HG03378 (cell line): ENCODE measurements at regions not wholly inside any gene's neighbourhood (a gene's known extent, or its start where the extent isn't known, plus 50 kb on each side); places are given as distances from the start of the nearest gene placed in this dataset.

Source experiments
- ATAC-seq: cut with Tn5 transposase; IDR thresholded peaks from one replicate; pipeline ENCODE4 v1.9.1; 2021; ENCODE audit warnings: mild to moderate bottlenecking, moderate library complexity; ENCODE audit not compliant: unreplicated experiment

DNA sequence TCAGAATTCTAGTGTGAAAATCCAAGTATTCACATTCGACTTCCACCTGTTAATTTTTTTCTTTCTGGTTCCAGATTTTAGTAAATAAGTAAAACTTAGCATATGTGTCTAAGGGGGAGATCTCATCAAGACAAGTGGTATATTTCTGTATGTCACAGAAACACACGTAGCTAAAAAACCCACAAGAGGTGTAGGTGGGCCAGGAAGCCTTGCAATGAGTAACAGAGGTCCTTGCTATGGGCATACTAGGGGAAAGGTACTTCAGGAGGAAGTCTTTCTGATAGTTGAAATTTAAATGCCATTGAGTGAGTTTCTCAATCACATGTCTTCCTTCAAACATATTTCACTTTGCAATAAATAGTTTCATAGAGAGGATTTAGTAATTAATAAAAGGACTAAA, 315.8 kb downstream of the MID1IP1 start:
- no peak for ATAC-seq

DNA sequence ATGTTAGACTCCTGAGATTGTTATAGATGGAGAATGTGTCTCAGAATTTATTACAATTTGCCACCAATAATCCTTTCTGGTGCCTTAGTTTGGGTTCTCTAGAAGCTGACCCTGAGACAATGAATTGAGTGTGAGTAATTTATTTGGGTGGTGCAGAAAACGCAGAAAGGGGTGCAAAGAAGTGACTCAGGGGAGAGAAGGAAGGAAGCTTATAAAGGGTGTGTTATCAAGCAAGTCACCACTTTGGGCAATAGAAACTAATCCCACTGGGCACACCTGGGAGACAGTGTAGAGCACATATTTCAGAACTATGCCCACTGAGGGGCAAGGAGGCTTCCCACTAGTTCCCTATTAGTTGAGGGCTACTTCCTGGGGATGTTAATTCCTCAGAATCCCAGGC, 320.6 kb downstream of the MID1IP1 start:
- no peak for ATAC-seq

DNA sequence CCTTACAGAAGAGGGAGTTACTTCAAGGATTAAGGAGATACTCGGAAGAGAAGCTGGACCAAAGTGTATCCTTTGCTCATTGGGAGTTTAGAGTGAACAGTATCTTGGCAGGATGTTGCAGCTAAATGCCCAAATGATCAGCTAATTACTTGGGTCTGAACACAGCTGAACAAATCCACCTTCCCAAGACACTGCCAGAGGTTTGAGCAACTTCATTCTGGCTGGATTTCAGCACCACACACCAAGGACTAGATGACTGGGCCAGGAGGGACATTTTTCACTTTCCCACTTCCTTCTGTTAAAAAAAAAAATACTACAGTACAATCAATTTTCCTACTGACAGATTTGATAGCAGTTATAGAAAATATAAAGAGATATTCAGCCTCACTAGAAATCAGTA, 324.6 kb downstream of the MID1IP1 start:
- no peak for ATAC-seq

DNA sequence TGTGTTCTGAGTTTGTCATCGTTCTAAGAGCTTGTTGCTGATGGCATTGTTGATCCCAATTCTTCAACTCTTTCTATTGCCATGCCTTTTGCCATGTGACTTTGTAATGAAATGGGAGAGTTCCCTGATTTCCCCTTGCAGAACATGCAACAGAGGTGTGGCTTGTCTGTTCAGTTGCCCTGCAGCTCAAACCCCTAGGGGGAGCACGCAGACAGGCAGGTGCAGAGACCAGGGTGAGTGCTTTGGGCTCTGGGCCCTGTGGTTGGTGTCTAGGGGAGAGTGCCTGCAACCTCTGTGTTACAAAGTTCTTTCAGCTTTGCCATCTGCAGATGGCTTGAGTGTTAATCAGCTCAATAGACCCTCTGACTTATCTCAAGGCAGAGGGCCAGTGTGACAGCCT, 332.7 kb downstream of the MID1IP1 start:
- ATAC-seq = no peak

GRCh38 chrX:39137363-39137954, 336.2 kb downstream of the MID1IP1 start:
- no peak for ATAC-seq

GRCh38 chrX:39140581-39140980, 339.3 kb downstream of the MID1IP1 start:
- no peak for ATAC-seq

- ATAC-seq = peak; percentile 79
These were observed 343.1 kb downstream of the MID1IP1 start for GRCh38 chrX:39144323-39144722.

DNA sequence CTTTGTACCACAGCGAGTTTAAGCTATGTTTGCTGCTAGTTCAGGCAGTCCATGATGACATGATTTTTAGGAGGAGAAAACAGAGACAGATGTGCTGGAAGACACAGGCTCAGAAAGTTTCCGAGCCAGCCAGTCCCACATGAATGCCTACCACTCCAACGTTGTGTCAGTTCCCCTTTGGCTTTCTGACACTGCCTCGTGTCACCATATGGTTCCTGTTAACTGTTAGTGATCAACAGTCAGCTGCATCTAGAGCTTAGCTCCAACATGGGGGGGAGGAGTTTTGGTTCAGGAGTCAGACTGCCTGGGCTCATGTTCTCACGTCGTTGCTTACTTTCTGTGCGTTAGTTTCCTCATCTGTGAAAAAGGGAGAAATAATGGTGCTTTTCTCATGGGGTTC, 343.7 kb downstream of the MID1IP1 start:
- ATAC-seq = peak; percentile 56

DNA sequence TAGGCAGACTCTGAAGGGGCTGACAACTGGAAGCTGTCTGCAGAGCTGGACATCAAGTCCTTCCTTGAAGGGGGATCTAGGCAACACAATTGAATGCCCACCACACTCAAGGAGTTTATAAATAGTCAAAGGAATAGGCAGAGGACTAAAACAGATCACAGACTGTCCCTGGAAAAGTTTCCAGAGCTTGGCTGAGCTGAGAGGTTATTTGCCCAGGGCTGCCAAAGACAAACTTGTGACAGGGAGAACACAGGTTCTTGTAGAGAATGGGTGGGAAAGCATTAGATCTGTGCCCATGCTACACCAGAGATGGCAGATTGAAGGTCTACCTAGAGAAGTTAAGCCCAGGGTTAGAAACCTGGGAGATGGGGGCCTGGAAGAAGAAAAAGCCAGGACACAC, 344.6 kb downstream of the MID1IP1 start:
- no peak for ATAC-seq

- no peak for ATAC-seq
These were observed 348.5 kb downstream of the MID1IP1 start for GRCh38 chrX:39149761-39150160.

DNA sequence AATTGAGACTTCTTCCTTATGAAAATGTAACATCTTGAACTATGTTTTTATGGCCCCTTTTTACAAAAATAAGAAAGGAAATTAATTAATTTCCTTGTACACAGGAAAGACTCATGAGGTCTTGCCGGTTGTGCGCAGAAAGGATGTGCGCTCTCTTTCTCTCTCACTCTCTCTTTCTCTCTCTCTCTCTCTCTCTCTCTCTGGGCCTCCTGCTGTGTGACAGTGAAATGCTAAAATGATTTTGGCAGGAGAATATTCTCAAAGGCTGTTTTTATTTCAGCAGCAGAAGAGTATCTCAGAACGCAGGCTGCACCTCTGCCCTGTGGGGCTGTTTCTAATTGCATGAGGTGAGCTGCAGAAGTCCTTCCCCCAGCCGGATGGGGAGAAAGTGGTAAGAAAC, 349.0 kb downstream of the MID1IP1 start:
- ATAC-seq = no peak

DNA sequence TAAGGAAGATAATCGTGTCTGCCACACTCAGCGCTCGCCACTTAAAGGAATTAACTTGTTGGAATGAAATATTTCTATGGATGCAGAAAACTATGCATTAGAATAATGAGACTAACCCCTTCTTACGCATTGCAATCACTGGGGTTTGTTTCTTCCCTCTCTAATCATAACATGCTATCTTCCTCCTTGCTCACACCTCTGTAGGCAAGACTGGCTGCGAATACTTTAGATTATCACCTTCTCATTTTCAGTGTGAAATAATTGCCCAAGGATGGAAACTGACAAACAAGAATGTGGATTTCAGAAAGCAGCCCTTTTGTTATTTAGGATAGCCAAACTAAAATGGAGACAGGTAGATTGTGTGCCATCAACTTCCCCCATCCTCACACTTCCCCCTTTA, 349.4 kb downstream of the MID1IP1 start:
- no peak for ATAC-seq

GRCh38 chrX:39152106-39152649, 350.9 kb downstream of the MID1IP1 start:
- no peak for ATAC-seq

- ATAC-seq = no peak
These were observed 354.8 kb downstream of the MID1IP1 start for GRCh38 chrX:39156051-39156450.

- ATAC-seq = no peak
These were observed 355.7 kb downstream of the MID1IP1 start for GRCh38 chrX:39157006-39157405.

GRCh38 chrX:39157796-39158195, 356.5 kb downstream of the MID1IP1 start:
- no peak for ATAC-seq

DNA sequence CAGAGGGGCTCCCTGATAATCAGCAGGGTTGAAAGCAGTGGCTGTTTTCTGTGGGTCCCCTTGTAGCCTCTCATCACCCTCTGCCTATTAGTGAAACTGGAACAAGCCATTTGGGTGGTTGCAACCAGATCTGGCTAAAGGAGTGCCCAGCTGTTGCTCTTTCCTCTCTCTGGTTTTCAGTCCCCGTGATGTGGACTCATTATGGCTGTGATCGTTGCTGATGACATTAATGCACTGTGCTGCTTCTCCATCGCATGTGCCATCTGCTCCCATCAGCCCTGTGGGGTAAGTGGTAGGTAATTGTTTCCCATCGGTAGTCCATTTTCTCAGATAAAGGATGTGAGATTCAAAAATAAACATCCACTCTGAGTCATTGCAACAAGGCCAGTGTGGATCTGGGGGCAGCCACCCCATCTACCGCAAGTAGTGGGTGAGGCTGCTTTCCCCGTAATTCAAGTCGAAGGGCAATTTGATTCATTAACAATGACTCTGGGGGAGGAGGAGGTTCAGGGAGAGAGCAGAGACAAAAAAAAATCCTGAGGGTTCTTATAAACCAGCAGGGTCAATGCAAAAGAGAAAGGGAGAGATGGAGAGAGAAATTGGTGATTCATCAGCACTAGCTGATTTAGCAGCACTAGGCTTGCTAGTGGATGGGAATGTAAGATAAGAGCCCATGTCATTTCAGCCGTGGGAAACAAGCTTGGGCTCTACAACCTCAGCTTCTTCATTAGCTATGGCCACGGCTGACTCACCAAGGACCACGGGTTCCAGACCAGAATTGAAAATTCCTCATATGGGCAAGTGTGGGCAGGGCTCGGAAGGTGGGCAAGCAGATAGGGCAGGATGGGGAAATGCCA, 357.8 kb downstream of the MID1IP1 start:
- ATAC-seq = no peak

DNA sequence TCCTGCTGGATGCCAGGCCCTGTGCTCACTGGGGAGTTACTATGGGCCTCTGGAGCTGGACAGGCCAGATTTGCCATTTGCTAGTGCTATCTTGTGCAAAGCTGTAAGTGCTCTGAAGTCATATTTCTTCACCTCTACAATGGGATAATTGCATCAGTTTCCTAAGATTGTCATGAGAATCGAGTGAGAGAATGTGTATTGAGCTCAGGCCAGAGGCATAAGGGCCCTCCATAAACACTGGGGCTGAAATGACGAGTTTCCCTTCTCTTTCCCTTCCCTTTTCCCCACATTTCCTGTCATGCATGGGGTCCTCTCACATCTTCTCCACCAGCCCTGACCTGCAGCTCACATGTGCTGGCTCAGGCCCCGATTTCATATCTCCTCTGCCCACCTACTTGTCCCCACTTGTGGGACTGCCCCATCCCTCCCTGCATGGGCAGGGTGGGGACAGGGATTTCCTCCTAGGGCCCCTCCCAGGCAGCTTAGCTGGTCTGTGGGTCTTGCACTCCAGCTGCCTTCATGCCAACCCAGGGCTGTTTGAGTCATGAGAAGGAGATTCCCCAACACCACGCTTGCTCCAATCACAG, 358.8 kb downstream of the MID1IP1 start:
- ATAC-seq = no peak

GRCh38 chrX:39161611-39162255, 360.5 kb downstream of the MID1IP1 start:
- no peak for ATAC-seq

GRCh38 chrX:39162322-39162735, 361.1 kb downstream of the MID1IP1 start:
- no peak for ATAC-seq

DNA sequence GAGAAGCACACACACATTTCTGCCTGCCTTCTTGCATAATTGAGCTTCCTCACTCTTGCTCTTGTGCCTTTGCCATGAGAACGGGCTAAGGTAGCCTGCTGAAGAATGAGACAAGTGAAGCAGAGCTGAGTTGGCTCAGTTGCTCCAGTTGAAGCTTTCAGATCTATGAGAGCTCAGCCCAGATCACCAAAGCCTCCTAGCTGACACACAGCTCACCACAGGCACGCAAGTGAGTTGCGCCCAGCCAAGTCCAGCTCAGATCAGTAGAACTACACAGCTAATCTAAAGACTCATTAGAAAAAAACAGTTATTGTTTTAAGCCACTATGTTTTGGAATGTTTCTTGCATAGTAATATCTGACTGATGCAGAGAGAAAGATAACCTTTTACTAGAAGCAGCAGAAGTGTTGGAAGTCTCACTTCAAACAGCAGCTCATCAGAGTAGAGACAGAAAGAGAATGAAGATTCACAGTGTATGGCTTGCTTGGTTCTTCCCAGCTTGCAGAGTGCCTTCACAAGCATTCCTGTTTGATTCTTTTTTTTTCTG, 362.4 kb downstream of the MID1IP1 start:
- no peak for ATAC-seq
